ENCODE measurements at regions not wholly inside any gene's neighbourhood (a gene's known extent, or its start where the extent isn't known, plus 50 kb on each side); places are given as distances from the start of the nearest gene placed in this dataset.

DNA sequence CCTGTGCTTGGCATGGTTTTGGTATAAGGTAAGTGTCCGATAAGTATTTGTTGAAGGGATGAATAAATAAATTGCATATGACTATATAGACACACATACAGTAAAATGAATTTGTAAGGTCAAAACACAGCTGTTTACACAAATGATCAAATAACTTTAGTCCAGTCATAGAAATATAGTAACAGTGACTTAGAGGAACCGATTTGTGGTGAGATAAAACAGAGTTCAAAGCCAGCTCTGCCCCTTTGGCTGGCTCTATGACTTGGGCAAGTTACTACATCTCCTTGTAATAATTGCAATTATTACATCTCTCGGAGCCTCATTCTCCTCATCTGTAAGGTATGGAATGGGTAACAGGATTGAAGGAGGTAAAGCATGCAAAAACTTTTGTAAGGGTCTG lies 384.0 kb downstream of the PLK2 start:
- Histone ChIP-seq H3K9me3 (ENCODE audit: control insufficient read depth, low read length) (no peaks in the 10 kb centered on the region), H3K4me1 (ENCODE audit: control insufficient read depth, insufficient read depth, low read length, poor library complexity, severe bottlenecking) (peaks cover 19% of the 10 kb centered on the region), H3K4me3 (ENCODE audit: extremely low read depth, insufficient read depth, low read length, poor library complexity, severe bottlenecking) (no peak overlapping the region), H3K27ac (ENCODE audit: low read depth, low read length, severe bottlenecking) (no peak overlapping the region), H3K36me3 (ENCODE audit: control insufficient read depth, insufficient read depth, low read length) (no peaks in the 10 kb centered on the region)
- no CpG with 5 or more reads among the region's 3 CpGs for WGBS, 2 experiments (ENCODE audit: insufficient coverage in 2 of 2)

DNA sequence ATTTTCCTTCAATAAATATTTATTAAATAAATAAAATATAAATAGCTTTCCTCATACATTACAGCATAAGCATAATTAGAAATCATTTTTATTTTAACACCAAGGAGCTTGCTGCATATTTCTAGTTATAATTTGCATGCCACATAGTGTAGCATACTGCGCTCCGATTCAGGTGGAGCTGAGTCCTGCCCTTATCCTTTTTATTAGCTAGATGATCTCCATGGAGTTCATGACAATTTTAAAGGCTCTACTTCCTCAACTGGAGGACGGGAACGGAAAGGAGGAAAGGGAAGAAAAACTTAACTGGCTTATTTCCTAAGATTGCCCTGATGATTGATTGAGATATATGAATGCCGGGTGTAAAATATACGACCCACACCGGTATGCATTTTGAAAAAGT lies 385.2 kb downstream of the PLK2 start:
- 86% methylated on average over 4 of the region's 7 CpGs; no CpG with 5 or more reads in 1 of the 2 experiments for WGBS, 2 experiments (ENCODE audit: insufficient coverage in 2 of 2)
- H3K4me1 ChIP-seq (ENCODE audit: control insufficient read depth, insufficient read depth, low read length, poor library complexity, severe bottlenecking) = peaks cover 10% of the 10 kb centered on the region
- no peak overlapping the region for H3K4me3 ChIP-seq (ENCODE audit: extremely low read depth, insufficient read depth, low read length, poor library complexity, severe bottlenecking)
- no peaks in the 10 kb centered on the region for H3K9me3 ChIP-seq (ENCODE audit: control insufficient read depth, low read length)
- no peak overlapping the region for H3K27ac ChIP-seq (ENCODE audit: low read depth, low read length, severe bottlenecking)
- no peaks in the 10 kb centered on the region for H3K36me3 ChIP-seq (ENCODE audit: control insufficient read depth, insufficient read depth, low read length)

DNA sequence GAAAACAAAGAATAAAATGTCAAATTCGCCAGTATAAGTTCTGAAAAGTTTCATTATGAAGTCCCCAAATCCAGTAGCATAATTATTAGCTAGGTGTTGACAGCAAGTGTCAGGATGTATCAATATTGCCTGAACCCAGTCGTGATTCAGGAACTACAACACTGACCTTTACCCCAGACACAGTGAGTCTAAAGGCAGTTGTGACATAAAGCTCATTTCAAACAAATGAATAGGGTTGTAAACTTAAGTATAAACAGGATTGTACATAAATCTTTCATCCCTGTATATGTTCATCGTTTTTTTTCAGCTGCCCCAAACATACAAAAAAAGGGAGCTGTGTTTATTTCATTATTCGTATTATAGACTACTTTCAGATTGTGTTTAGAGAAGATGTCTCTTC lies 385.7 kb downstream of the PLK2 start:
- Histone ChIP-seq H3K4me3 (ENCODE audit: extremely low read depth, insufficient read depth, low read length, poor library complexity, severe bottlenecking) (no peak overlapping the region), H3K36me3 (ENCODE audit: control insufficient read depth, insufficient read depth, low read length) (no peaks in the 10 kb centered on the region), H3K9me3 (ENCODE audit: control insufficient read depth, low read length) (no peaks in the 10 kb centered on the region), H3K4me1 (ENCODE audit: control insufficient read depth, insufficient read depth, low read length, poor library complexity, severe bottlenecking) (peaks cover 10% of the 10 kb centered on the region), H3K27ac (ENCODE audit: low read depth, low read length, severe bottlenecking) (no peak overlapping the region)
- 88% methylated on average over 1 of the region's 4 CpGs; no CpG with 5 or more reads in 1 of the 2 experiments for WGBS, 2 experiments (ENCODE audit: insufficient coverage in 2 of 2)

DNA sequence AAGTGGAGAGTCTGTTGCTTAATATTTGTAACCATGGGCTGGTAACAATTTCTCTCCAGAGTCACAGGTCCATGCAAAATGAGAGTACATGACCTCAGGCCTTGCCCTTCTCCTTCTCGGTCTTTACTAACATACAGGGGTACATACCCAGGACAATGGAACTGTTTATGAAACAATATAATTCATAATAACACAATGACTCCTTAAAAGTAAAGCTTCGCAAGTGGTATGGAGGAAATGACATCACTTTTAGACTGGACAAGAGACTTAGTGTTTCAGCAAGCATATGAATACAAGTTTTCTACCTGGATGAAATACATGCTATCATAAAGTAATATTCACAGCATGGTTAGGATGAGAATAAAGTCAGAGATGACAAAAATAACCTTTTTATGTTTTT lies 386.6 kb downstream of the PLK2 start:
- Histone ChIP-seq H3K9me3 (ENCODE audit: control insufficient read depth, low read length) (no peaks in the 10 kb centered on the region), H3K4me1 (ENCODE audit: control insufficient read depth, insufficient read depth, low read length, poor library complexity, severe bottlenecking) (peaks cover 10% of the 10 kb centered on the region), H3K36me3 (ENCODE audit: control insufficient read depth, insufficient read depth, low read length) (no peaks in the 10 kb centered on the region), H3K4me3 (ENCODE audit: extremely low read depth, insufficient read depth, low read length, poor library complexity, severe bottlenecking) (no peak overlapping the region), H3K27ac (ENCODE audit: low read depth, low read length, severe bottlenecking) (no peak overlapping the region)
- WGBS, 2 experiments (ENCODE audit: insufficient coverage in 2 of 2) = no CpG with 5 or more reads among the region's 2 CpGs

DNA sequence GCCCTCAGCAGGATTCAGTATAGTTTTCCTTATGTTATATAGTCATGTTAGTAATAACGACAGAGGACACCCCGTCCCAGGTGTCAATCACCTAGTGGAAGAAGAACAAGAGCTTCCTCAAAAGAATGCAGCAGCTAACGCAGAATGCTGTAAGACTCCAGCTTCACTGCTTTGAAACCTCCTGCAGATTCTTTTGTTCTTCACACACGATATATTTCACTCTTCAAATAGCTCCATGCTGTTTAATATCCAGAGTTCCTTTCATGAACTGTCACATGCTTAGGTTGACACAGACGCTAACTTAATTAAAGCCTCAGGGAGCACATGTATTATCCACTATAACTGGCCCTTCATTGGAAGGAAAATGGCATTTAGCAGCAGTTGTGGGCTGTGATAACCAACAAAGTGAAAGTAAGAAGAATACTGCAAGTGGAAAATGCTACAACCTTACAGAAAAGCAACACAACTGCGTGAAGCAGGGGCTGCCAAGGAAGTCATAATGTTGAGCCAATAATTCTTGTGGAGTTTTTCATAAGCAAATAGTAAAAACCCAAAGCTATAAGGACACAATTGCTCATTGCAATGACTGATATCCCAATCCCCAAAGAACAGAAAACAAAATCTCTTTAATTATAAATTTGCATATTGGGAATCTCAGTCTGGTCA lies 387.5 kb downstream of the PLK2 start:
- Histone ChIP-seq H3K4me1 (ENCODE audit: control insufficient read depth, insufficient read depth, low read length, poor library complexity, severe bottlenecking) (peaks cover 10% of the 10 kb centered on the region), H3K9me3 (ENCODE audit: control insufficient read depth, low read length) (no peaks in the 10 kb centered on the region), H3K27ac (ENCODE audit: low read depth, low read length, severe bottlenecking) (peak overlapping the region; percentile 52), H3K4me3 (ENCODE audit: extremely low read depth, insufficient read depth, low read length, poor library complexity, severe bottlenecking) (no peak overlapping the region), H3K36me3 (ENCODE audit: control insufficient read depth, insufficient read depth, low read length) (no peaks in the 10 kb centered on the region)
- WGBS, 2 experiments (ENCODE audit: insufficient coverage in 2 of 2) = 56 to 68% methylated on average over 3 to 5 of the region's 6 CpGs

DNA sequence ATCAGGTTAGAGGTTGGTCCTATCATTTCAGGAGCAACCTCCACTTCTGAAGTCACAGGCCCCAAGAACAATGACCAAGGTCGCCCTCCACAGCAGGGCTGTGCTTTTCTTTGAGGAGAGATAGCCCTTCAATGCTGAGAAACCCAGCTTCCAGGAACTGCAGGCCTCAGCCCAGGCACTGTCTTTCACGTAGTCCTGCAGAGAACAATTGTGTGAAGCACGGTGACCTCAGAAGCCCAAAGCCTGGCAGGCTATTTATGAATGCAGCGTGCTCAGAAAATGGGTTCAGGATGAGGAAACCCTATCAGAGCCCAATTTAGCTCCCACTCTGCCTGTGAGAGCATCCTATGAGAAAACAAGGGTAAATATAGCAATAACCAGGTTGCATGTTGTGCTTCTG lies 388.3 kb downstream of the PLK2 start:
- Histone ChIP-seq H3K4me1 (ENCODE audit: control insufficient read depth, insufficient read depth, low read length, poor library complexity, severe bottlenecking) (peaks cover 15% of the 10 kb centered on the region), H3K9me3 (ENCODE audit: control insufficient read depth, low read length) (no peaks in the 10 kb centered on the region), H3K4me3 (ENCODE audit: extremely low read depth, insufficient read depth, low read length, poor library complexity, severe bottlenecking) (no peak overlapping the region), H3K36me3 (ENCODE audit: control insufficient read depth, insufficient read depth, low read length) (no peaks in the 10 kb centered on the region), H3K27ac (ENCODE audit: low read depth, low read length, severe bottlenecking) (peak overlapping the region; percentile 52)
- 14 to 36% methylated on average over 2 to 4 of the region's 4 CpGs for WGBS, 2 experiments (ENCODE audit: insufficient coverage in 2 of 2)

DNA sequence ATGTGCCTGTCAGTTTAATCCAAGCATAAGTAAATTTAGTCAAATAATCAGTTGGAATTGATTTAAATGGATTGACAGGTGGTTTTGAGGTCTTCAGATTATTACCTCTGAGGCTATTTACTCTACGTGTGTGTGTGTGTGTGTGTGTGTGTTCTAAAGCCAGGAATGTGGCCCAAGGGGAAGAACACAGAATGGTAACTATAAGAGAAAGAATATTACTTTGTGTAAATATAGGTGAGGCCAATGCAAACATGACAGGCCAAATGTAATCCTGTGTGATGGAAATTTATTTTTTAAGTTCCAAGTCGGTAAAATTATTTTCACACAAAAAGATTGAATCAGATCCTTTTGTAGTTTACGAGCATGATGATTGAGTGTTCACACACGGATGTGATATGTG lies 390.0 kb downstream of the PLK2 start:
- no peak overlapping the region for H3K4me3 ChIP-seq (ENCODE audit: extremely low read depth, insufficient read depth, low read length, poor library complexity, severe bottlenecking)
- no peaks in the 10 kb centered on the region for H3K36me3 ChIP-seq (ENCODE audit: control insufficient read depth, insufficient read depth, low read length)
- H3K9me3 ChIP-seq (ENCODE audit: control insufficient read depth, low read length) = no peaks in the 10 kb centered on the region
- whole genome bisulfite sequencing, 2 experiments (ENCODE audit: insufficient coverage in 2 of 2) = 83 to 96% methylated on average over 2 of the region's 4 CpGs
- H3K27ac ChIP-seq (ENCODE audit: low read depth, low read length, severe bottlenecking) = no peak overlapping the region
- H3K4me1 ChIP-seq (ENCODE audit: control insufficient read depth, insufficient read depth, low read length, poor library complexity, severe bottlenecking) = peaks cover 17% of the 10 kb centered on the region

DNA sequence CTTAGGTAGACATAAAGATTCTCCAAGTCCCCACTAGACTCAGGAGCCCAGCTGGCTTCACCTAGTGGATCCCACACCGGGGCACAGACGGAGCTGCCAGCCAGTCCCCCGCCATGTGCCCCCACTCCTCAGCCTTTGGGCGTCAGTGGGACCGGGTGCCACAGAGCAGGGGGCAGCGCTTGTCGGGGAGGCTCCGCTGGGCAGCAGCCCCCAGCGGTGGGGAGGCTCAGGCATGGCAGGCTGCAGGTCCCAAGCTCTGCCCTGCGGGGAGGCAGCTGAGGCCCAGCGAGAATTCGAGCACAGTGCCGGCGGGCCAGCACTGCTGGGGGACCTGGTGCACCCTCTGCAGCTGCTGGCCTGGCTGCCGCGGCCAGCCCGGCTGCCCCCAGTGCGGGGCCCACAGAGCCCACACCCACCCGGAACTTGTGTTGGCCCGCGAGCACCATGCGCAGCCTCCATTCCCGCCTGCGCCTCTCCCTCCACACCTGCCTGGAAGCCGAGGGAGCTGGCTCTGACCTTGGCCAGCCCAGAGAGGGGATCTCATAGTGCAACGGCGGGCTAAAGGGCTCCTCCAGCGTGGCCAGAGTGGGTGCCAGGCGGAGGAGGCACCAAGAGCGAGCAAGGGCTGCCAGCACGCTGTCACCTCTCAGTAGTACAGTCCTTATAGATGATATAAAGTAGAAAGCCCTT lies 390.7 kb downstream of the PLK2 start:
- H3K27ac ChIP-seq (ENCODE audit: low read depth, low read length, severe bottlenecking) = no peak overlapping the region
- 89 to 94% methylated on average over 25 of the region's 31 CpGs for WGBS, 2 experiments (ENCODE audit: insufficient coverage in 2 of 2)
- peaks cover 17% of the 10 kb centered on the region for H3K4me1 ChIP-seq (ENCODE audit: control insufficient read depth, insufficient read depth, low read length, poor library complexity, severe bottlenecking)
- no peaks in the 10 kb centered on the region for H3K36me3 ChIP-seq (ENCODE audit: control insufficient read depth, insufficient read depth, low read length)
- H3K9me3 ChIP-seq (ENCODE audit: control insufficient read depth, low read length) = no peaks in the 10 kb centered on the region
- no peak overlapping the region for H3K4me3 ChIP-seq (ENCODE audit: extremely low read depth, insufficient read depth, low read length, poor library complexity, severe bottlenecking)

DNA sequence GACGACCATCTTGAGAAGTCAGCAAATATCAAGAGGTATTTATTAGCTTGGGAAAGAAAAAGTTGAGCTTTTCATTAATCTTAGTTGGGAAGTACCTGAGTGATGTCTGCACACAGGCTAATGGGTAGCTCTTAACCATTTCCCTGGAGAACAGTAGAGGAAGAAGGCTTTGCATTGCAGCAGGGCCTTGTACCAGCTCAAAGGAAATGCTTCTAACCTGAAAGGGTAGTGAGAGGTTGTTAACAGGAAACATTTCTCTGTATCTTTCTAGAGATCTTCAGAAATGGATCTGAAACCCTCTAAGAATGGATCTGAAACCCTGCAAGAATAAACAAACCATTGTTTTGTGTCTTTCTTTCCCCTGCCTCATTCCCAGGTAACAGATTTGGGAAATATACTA lies 393.3 kb downstream of the PLK2 start:
- H3K27ac ChIP-seq (ENCODE audit: low read depth, low read length, severe bottlenecking) = peak overlapping the region; percentile 43
- 85% methylated on average over 1 of the region's 1 CpG; no CpG with 5 or more reads in 1 of the 2 experiments for WGBS, 2 experiments (ENCODE audit: insufficient coverage in 2 of 2)
- no peaks in the 10 kb centered on the region for H3K9me3 ChIP-seq (ENCODE audit: control insufficient read depth, low read length)
- peaks cover 7% of the 10 kb centered on the region for H3K4me1 ChIP-seq (ENCODE audit: control insufficient read depth, insufficient read depth, low read length, poor library complexity, severe bottlenecking)
- H3K4me3 ChIP-seq (ENCODE audit: extremely low read depth, insufficient read depth, low read length, poor library complexity, severe bottlenecking) = no peak overlapping the region
- H3K36me3 ChIP-seq (ENCODE audit: control insufficient read depth, insufficient read depth, low read length) = no peaks in the 10 kb centered on the region

DNA sequence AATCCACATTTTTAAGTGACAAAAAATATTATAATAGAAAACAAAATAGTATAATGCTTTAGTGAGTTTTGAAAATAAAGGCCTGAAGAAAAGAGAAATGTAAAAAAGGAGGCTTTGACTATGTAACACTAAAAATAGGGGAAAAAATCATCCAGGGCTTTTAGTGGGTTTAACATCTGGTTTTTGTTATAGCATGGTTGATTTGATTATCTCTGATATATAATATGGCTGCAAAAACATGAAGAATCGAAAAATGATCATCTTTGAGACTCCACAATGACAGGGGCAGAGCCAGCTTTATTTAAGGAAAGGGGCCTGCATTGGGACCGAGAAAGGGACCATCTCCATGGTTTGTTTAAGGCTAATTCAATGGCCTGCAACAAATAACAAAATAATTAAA lies 393.8 kb downstream of the PLK2 start:
- Histone ChIP-seq H3K4me3 (ENCODE audit: extremely low read depth, insufficient read depth, low read length, poor library complexity, severe bottlenecking) (no peak overlapping the region), H3K9me3 (ENCODE audit: control insufficient read depth, low read length) (no peaks in the 10 kb centered on the region), H3K4me1 (ENCODE audit: control insufficient read depth, insufficient read depth, low read length, poor library complexity, severe bottlenecking) (peaks cover 6% of the 10 kb centered on the region), H3K36me3 (ENCODE audit: control insufficient read depth, insufficient read depth, low read length) (no peaks in the 10 kb centered on the region), H3K27ac (ENCODE audit: low read depth, low read length, severe bottlenecking) (no peak overlapping the region)
- WGBS, 2 experiments (ENCODE audit: insufficient coverage in 2 of 2) = 93% methylated on average over 2 of the region's 2 CpGs; no CpG with 5 or more reads in 1 of the 2 experiments

DNA sequence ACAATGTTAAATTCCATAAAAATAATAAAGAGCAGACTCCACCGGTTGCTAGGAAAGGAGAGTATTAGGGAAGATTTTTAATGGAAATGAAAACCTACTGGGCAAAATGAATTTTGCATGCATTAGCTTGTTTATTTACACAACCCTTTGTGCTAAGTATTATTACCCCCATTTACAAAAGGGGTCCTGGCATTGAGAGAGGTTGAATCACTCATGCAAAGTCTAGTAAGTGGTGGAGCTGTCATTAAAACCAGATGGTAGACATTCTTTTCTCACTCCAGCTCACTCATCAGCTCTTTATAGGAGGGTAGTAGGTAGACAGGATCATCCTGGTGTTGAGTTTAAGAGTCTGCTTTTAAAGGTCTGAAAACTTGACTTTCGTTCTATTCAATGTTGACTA lies 395.1 kb downstream of the PLK2 start:
- Histone ChIP-seq H3K27ac (ENCODE audit: low read depth, low read length, severe bottlenecking) (no peak overlapping the region), H3K36me3 (ENCODE audit: control insufficient read depth, insufficient read depth, low read length) (no peaks in the 10 kb centered on the region), H3K9me3 (ENCODE audit: control insufficient read depth, low read length) (no peaks in the 10 kb centered on the region), H3K4me3 (ENCODE audit: extremely low read depth, insufficient read depth, low read length, poor library complexity, severe bottlenecking) (no peak overlapping the region), H3K4me1 (ENCODE audit: control insufficient read depth, insufficient read depth, low read length, poor library complexity, severe bottlenecking) (peaks cover 6% of the 10 kb centered on the region)
- WGBS, 2 experiments (ENCODE audit: insufficient coverage in 2 of 2) = no CpG with 5 or more reads among the region's 2 CpGs

Data from mesodermal cell (in vitro differentiated cells).